Upper lobe of left lung (tissue), 6 donors: ENCODE measurements at regions not wholly inside any gene's neighbourhood (a gene's known extent, or its start where the extent isn't known, plus 50 kb on each side); places are given as distances from the start of the nearest gene placed in this dataset.

Experiments
- ATAC-seq, 2 donors: fragments of 200-7000 bp; cut with Tn5 transposase; one replicate each; pipeline ENCODE4 v1.9.1; 2022; ENCODE audit warnings: mild to moderate bottlenecking in 2 of 2, moderate library complexity in 2 of 2; ENCODE audit not compliant: low FRiP score in 2 of 2
- DNase-seq, 2 donors: peaks; one replicate each; pipeline ENCODE4 v3.0.0-alpha.2; 2019 to 2020
- H3K27ac ChIP-seq, 4 donors: fragments of 200-600 bp; sonication (generic); one replicate each; pipeline ENCODE4 v1.5.1; 2016 to 2019
- H3K27me3 ChIP-seq, 4 donors: fragments of 200-600 bp; sonication (generic); one replicate each; pipeline ENCODE4 v1.5.1; 2017 to 2019
- H3K36me3 ChIP-seq, 4 donors: fragments of 200-600 bp; sonication (generic); one replicate each; pipeline ENCODE4 v1.5.1; 2016 to 2019
- H3K4me1 ChIP-seq, 4 donors: fragments of 200-600 bp; sonication (generic); one replicate each; pipeline ENCODE4 v1.5.1; 2018 to 2019
- H3K4me3 ChIP-seq, 4 donors: fragments of 200-600 bp; sonication (generic); one replicate each; pipeline ENCODE4 v1.5.1; 2017 to 2019; ENCODE audit warnings: mild to moderate bottlenecking in 2 of 4, moderate library complexity in 1 of 4
- H3K9me3 ChIP-seq, 4 donors: fragments of 200-600 bp; sonication (generic); one replicate each; pipeline ENCODE4 v1.5.1; 2018 to 2019
- CTCF ChIP-seq, 6 experiments: fragments of 450-650 bp in 4 of 6; fragments of 200-600 bp in 2 of 6; sonication (generic) in 2 of 6; IDR thresholded peaks; one replicate each; pipeline ENCODE4 v1.5.1; 2016 to 2019; ENCODE audit warnings: antibody characterized with exemption in 6 of 6
- EP300 ChIP-seq, 4 donors: sonication (generic); formaldehyde crosslinking; IDR thresholded peaks; one replicate each; pipeline ENCODE4 v1.5.1; 2017; ENCODE audit warnings: antibody characterized with exemption in 4 of 4, control low read depth in 2 of 4
- POLR2A ChIP-seq, 4 donors: fragments of 450-650 bp; IDR thresholded peaks; one replicate each; pipeline ENCODE4 v1.5.1; 2016 to 2017; ENCODE audit warnings: antibody characterized with exemption in 4 of 4, mild to moderate bottlenecking in 2 of 4
- POLR2AphosphoS5 ChIP-seq, 2 donors: sonication (generic); formaldehyde crosslinking; IDR thresholded peaks; one replicate each; pipeline ENCODE4 v1.5.1; 2017; ENCODE audit warnings: antibody characterized with exemption in 2 of 2
- WGBS, 2 donors: methylation state at CpG; one replicate each; pipeline ENCODE4 v1.1.5; 2017 to 2018; 5-methylcytosine and 5-hydroxymethylcytosine counted together
- donor health status: DM: no; HTN: no; CAD: no; lungs with moderate emphysema.
- donor health status: DM: no; HTN: yes; CAD: no; lungs with severe emphysema.

- Histone ChIP-seq H3K36me3 (no peaks in the 10 kb centered on the region), H3K27ac (no peak overlapping the region), H3K4me3 (no peak overlapping the region), H3K4me1 (no peaks in the 10 kb centered on the region), H3K9me3 (no peaks in the 10 kb centered on the region), H3K27me3 (no peaks in the 10 kb centered on the region)
- 79% methylated on average over 3 of the region's 3 CpGs for WGBS, 2 donors
- ATAC-seq (no peak), DNase-seq (no peak)
- TF ChIP-seq POLR2A (IDR thresholded peaks at IDR 0.05) = no peak
- TF ChIP-seq CTCF (IDR thresholded peaks at IDR 0.05) = no peak
- no peak for TF ChIP-seq EP300 (IDR thresholded peaks at IDR 0.05)
- no peak for TF ChIP-seq POLR2AphosphoS5 (IDR thresholded peaks at IDR 0.05)
These were observed 59.7 kb downstream of the NAA11 start for GRCh38 chr4:79266136-79266535.

- TF ChIP-seq POLR2AphosphoS5 (IDR thresholded peaks at IDR 0.05) (no peak), EP300 (IDR thresholded peaks at IDR 0.05) (no peak), CTCF (IDR thresholded peaks at IDR 0.05) (no peak)
- no peaks in the 10 kb centered on the region for H3K27me3 ChIP-seq
- peaks cover 0 to 4% (median 0%) of the 10 kb centered on the region in 4 donors for H3K9me3 ChIP-seq
- H3K4me3 ChIP-seq = no peak overlapping the region
- peak in 1 of 2 donors; percentile 18 for DNase-seq
- no peak overlapping the region for H3K27ac ChIP-seq
- ATAC-seq = no peak
- H3K36me3 ChIP-seq = no peaks in the 10 kb centered on the region
- whole genome bisulfite sequencing, 2 donors = 86 to 91% methylated on average over 2 of the region's 2 CpGs
- H3K4me1 ChIP-seq = no peaks in the 10 kb centered on the region
These were observed 66.6 kb downstream of the NAA11 start for GRCh38 chr4:79259242-79259641.

- no peaks in the 10 kb centered on the region for H3K36me3 ChIP-seq
- ATAC-seq (no peak), DNase-seq (no peak)
- H3K4me3 ChIP-seq = no peak overlapping the region
- H3K9me3 ChIP-seq = peaks cover 0 to 4% (median 0%) of the 10 kb centered on the region in 4 donors
- TF ChIP-seq POLR2A (IDR thresholded peaks at IDR 0.05) (no peak), EP300 (IDR thresholded peaks at IDR 0.05) (no peak), POLR2AphosphoS5 (IDR thresholded peaks at IDR 0.05) (no peak), CTCF (IDR thresholded peaks at IDR 0.05) (no peak)
- 90 to 100% methylated on average over 1 to 2 of the region's 2 CpGs for WGBS, 2 donors
- H3K27me3 ChIP-seq = no peaks in the 10 kb centered on the region
- no peaks in the 10 kb centered on the region for H3K4me1 ChIP-seq
- no peak overlapping the region for H3K27ac ChIP-seq
These were observed 67.2 kb downstream of the NAA11 start for GRCh38 chr4:79258614-79259176.

- DNase-seq (peak in 1 of 2 donors; percentile 36), ATAC-seq (no peak)
- TF ChIP-seq POLR2A (IDR thresholded peaks at IDR 0.05) (no peak), POLR2AphosphoS5 (IDR thresholded peaks at IDR 0.05) (no peak), CTCF (IDR thresholded peaks at IDR 0.05) (no peak), EP300 (IDR thresholded peaks at IDR 0.05) (no peak)
- no peak overlapping the region for H3K27ac ChIP-seq
- 92 to 93% methylated on average over 3 to 5 of the region's 5 CpGs for WGBS, 2 donors
- H3K9me3 ChIP-seq = peaks cover 0 to 4% (median 0%) of the 10 kb centered on the region in 4 donors
- H3K4me1 ChIP-seq = no peaks in the 10 kb centered on the region
- no peaks in the 10 kb centered on the region for H3K36me3 ChIP-seq
- no peak overlapping the region for H3K4me3 ChIP-seq
- no peaks in the 10 kb centered on the region for H3K27me3 ChIP-seq
These were observed 67.8 kb downstream of the NAA11 start for GRCh38 chr4:79257953-79258613.

- Histone ChIP-seq H3K9me3 (peaks cover 0 to 4% (median 0%) of the 10 kb centered on the region in 4 donors), H3K4me3 (no peak overlapping the region), H3K36me3 (no peaks in the 10 kb centered on the region), H3K27ac (no peak overlapping the region), H3K4me1 (no peaks in the 10 kb centered on the region), H3K27me3 (no peaks in the 10 kb centered on the region)
- DNase-seq (no peak), ATAC-seq (no peak)
- WGBS, 2 donors = 72 to 89% methylated on average over 6 of the region's 6 CpGs
- TF ChIP-seq POLR2A (IDR thresholded peaks at IDR 0.05) (no peak), POLR2AphosphoS5 (IDR thresholded peaks at IDR 0.05) (no peak), CTCF (IDR thresholded peaks at IDR 0.05) (no peak)
These were observed 70.1 kb downstream of the NAA11 start for GRCh38 chr4:79255793-79256192.
